ENCODE measurements at regions not wholly inside any gene's neighbourhood (a gene's known extent, or its start where the extent isn't known, plus 50 kb on each side); places are given as distances from the start of the nearest gene placed in this dataset.
A peak's percentile ranks its signal among the peaks of the same experiment; 100 is the strongest.
"Not testable (repeated sequence)": the region's sequence is repeated elsewhere in the genome, so short reads cannot be mapped to it uniquely, and the experiment has no call there.

GRCh38 chr13:27338816-27339215, 68.2 kb downstream of the RASL11A start:
- peaks cover 13% of the 10 kb centered on the region for H3K27me3 ChIP-seq (ENCODE audit: low read depth)
- DNase-seq, result no peak
- no peaks in the 10 kb centered on the region for H3K9me3 ChIP-seq
- no peak overlapping the region for H3K27ac ChIP-seq
- ATAC-seq, result no peak
- no peak overlapping the region for H3K4me3 ChIP-seq
- no peak for TF ChIP-seq CTCF (IDR thresholded peaks at IDR 0.05)
- H3K4me1 ChIP-seq, result no peaks in the 10 kb centered on the region
- intact Hi-C loops (cut with DNase I), result no loop called here
- no peaks in the 10 kb centered on the region for H3K36me3 ChIP-seq

- no peaks in the 10 kb centered on the region for H3K4me1 ChIP-seq
- H3K4me3 ChIP-seq, result no peak overlapping the region
- no peak overlapping the region for H3K27ac ChIP-seq
- H3K36me3 ChIP-seq, result no peaks in the 10 kb centered on the region
- peaks cover 13% of the 10 kb centered on the region for H3K27me3 ChIP-seq (ENCODE audit: low read depth)
- peak; percentile 47 for TF ChIP-seq CTCF (IDR thresholded peaks at IDR 0.05)
- peak; percentile 51 to 57 for ATAC-seq
- DNase-seq, result no peak
- no peaks in the 10 kb centered on the region for H3K9me3 ChIP-seq
- intact Hi-C loops (cut with DNase I), result no loop called here
Measured at GRCh38 chr13:27339299-27339698, 68.7 kb downstream of the RASL11A start.

GRCh38 chr13:27341616-27342015, 71.0 kb downstream of the RASL11A start:
- Histone ChIP-seq H3K27me3 (ENCODE audit: low read depth) (peaks cover 10% of the 10 kb centered on the region), H3K4me1 (no peaks in the 10 kb centered on the region), H3K4me3 (no peak overlapping the region), H3K36me3 (no peaks in the 10 kb centered on the region), H3K9me3 (no peaks in the 10 kb centered on the region), H3K27ac (no peak overlapping the region)
- TF ChIP-seq CTCF (IDR thresholded peaks at IDR 0.05), result no peak
- peak; percentile 26 to 32 for ATAC-seq
- intact Hi-C loops (cut with DNase I), result no loop called here
- DNase-seq, result no peak

GRCh38 chr13:27347211-27347772, 76.7 kb downstream of the RASL11A start:
- no peak for TF ChIP-seq CTCF (IDR thresholded peaks at IDR 0.05)
- H3K4me1 ChIP-seq, result peaks cover 5% of the 10 kb centered on the region
- H3K27ac ChIP-seq, result no peak overlapping the region
- no peak for DNase-seq
- no peak for ATAC-seq
- intact Hi-C loops (cut with DNase I), result no loop called here
- no peaks in the 10 kb centered on the region for H3K36me3 ChIP-seq
- H3K27me3 ChIP-seq (ENCODE audit: low read depth), result peaks cover 7% of the 10 kb centered on the region
- H3K9me3 ChIP-seq, result no peaks in the 10 kb centered on the region
- no peak overlapping the region for H3K4me3 ChIP-seq

- Histone ChIP-seq H3K9me3 (no peaks in the 10 kb centered on the region), H3K4me3 (no peak overlapping the region), H3K36me3 (no peaks in the 10 kb centered on the region), H3K27me3 (ENCODE audit: low read depth) (no peaks in the 10 kb centered on the region), H3K4me1 (peaks cover 8% of the 10 kb centered on the region), H3K27ac (no peak overlapping the region)
- no peak for TF ChIP-seq CTCF (IDR thresholded peaks at IDR 0.05)
- no peak for DNase-seq
- no peak for ATAC-seq
- intact Hi-C loops (cut with DNase I), result no loop called here
Measured at GRCh38 chr13:27348461-27348860, 76.0 kb upstream of the GTF3A start.

- TF ChIP-seq CTCF (IDR thresholded peaks at IDR 0.05), result no peak
- DNase-seq, result no peak
Measured at GRCh38 chr13:27349458-27349857, 75.0 kb upstream of the GTF3A start.

GRCh38 chr13:27350825-27351224, 73.6 kb upstream of the GTF3A start:
- intact Hi-C loops (cut with DNase I); H3K9me3 ChIP-seq; H3K27me3 ChIP-seq (ENCODE audit: low read depth): not testable (repeated sequence)

More at GRCh38 chr13:27349458-27349857, 75.0 kb upstream of the GTF3A start:
- Histone ChIP-seq H3K9me3 (no peaks in the 10 kb centered on the region), H3K4me1 (peaks cover 8% of the 10 kb centered on the region), H3K36me3 (no peaks in the 10 kb centered on the region), H3K27ac (no peak overlapping the region), H3K27me3 (ENCODE audit: low read depth) (no peaks in the 10 kb centered on the region), H3K4me3 (no peak overlapping the region)
- intact Hi-C loops (cut with DNase I), result no loop called here
- ATAC-seq, result no peak

More at GRCh38 chr13:27350825-27351224, 73.6 kb upstream of the GTF3A start:
- not testable (repeated sequence) for H3K4me1 ChIP-seq, H3K36me3 ChIP-seq, H3K4me3 ChIP-seq, H3K27ac ChIP-seq, ATAC-seq, DNase-seq
